ENCODE measurements at regions not wholly inside any gene's neighbourhood (a gene's known extent, or its start where the extent isn't known, plus 50 kb on each side); places are given as distances from the start of the nearest gene placed in this dataset.
"Not testable (repeated sequence)": the region's sequence is repeated elsewhere in the genome, so short reads cannot be mapped to it uniquely, and the experiment has no call there.

GRCh38 chr7:27449046-27449445 is 206.4 kb downstream of the EVX1 start:
- TF ChIP-seq CTCF (IDR thresholded peaks at IDR 0.05; ENCODE audit: low read length); EZH2 (optimal IDR thresholded peaks at IDR 0.05; ENCODE audit: low read depth, low read length); EZH2phosphoT487 (IDR thresholded peaks at IDR 0.05; ENCODE audit: low read length): not testable (repeated sequence)

Measured in MM.1S (cell line).